ENCODE measurements at regions not wholly inside any gene's neighbourhood (a gene's known extent, or its start where the extent isn't known, plus 50 kb on each side); places are given as distances from the start of the nearest gene placed in this dataset.
"Not testable (repeated sequence)": the region's sequence is repeated elsewhere in the genome, so short reads cannot be mapped to it uniquely, and the experiment has no call there.

- TF ChIP-seq Cebpa-rat (IDR thresholded peaks at IDR 0.05) = no peak
- Histone ChIP-seq H4K20me1 (no peaks in the 10 kb centered on the region), H3K9ac (no peak overlapping the region), H3K27me3 (peaks cover 23% of the 10 kb centered on the region), H3K4me3 (no peak overlapping the region), H3K4me2 (no peak overlapping the region), H3K27ac (no peak overlapping the region), H3K9me3 (no peaks in the 10 kb centered on the region), H3K36me3 (no peaks in the 10 kb centered on the region), H3K4me1 (no peaks in the 10 kb centered on the region)
These were observed 177.3 kb upstream of the PABPC5 start for GRCh38 chrX:91257388-91257787.

- no peak for TF ChIP-seq Cebpa-rat (IDR thresholded peaks at IDR 0.05)
- Histone ChIP-seq H3K36me3 (no peaks in the 10 kb centered on the region), H4K20me1 (no peaks in the 10 kb centered on the region), H3K9me3 (no peaks in the 10 kb centered on the region), H3K4me3 (no peak overlapping the region), H3K27ac (no peak overlapping the region), H3K4me1 (no peaks in the 10 kb centered on the region), H3K27me3 (peaks cover 41% of the 10 kb centered on the region), H3K9ac (no peak overlapping the region), H3K4me2 (no peak overlapping the region)
These were observed 155.2 kb upstream of the PABPC5 start for GRCh38 chrX:91279479-91279878.

GRCh38 chrX:91311969-91312368 is 122.7 kb upstream of the PABPC5 start:
- H3K4me2 ChIP-seq = no peak overlapping the region
- H3K9ac ChIP-seq = no peak overlapping the region
- H3K9me3 ChIP-seq = no peaks in the 10 kb centered on the region
- H4K20me1 ChIP-seq = no peaks in the 10 kb centered on the region; the same call in 1 of the 2 replicates
- H3K4me1 ChIP-seq = no peaks in the 10 kb centered on the region
- no peaks in the 10 kb centered on the region for H3K36me3 ChIP-seq
- TF ChIP-seq Cebpa-rat (IDR thresholded peaks at IDR 0.05) = no peak
- peaks cover 63% of the 10 kb centered on the region for H3K27me3 ChIP-seq
- H3K4me3 ChIP-seq = no peak overlapping the region
- H3K27ac ChIP-seq = no peak overlapping the region

GRCh38 chrX:91318870-91319269 is 115.8 kb upstream of the PABPC5 start:
- peaks cover 29% of the 10 kb centered on the region for H3K27me3 ChIP-seq
- not testable (repeated sequence) for H3K36me3 ChIP-seq, H3K4me1 ChIP-seq, H3K4me2 ChIP-seq, H3K9ac ChIP-seq, H3K9me3 ChIP-seq, H3K27ac ChIP-seq, H3K4me3 ChIP-seq, H4K20me1 ChIP-seq

- Histone ChIP-seq H3K4me1 (no peaks in the 10 kb centered on the region), H3K4me3 (no peak overlapping the region), H3K9me3 (no peaks in the 10 kb centered on the region), H3K27ac (no peak overlapping the region), H3K27me3 (peaks cover 17% of the 10 kb centered on the region), H3K4me2 (no peak overlapping the region), H3K9ac (no peak overlapping the region), H4K20me1 (no peaks in the 10 kb centered on the region), H3K36me3 (no peaks in the 10 kb centered on the region)
- TF ChIP-seq Cebpa-rat (IDR thresholded peaks at IDR 0.05) = no peak
These were observed 103.2 kb upstream of the PABPC5 start for GRCh38 chrX:91331476-91331875.

All from BLaER1 (cell line).